GM12892 (cell line): ENCODE measurements at regions not wholly inside any gene's neighbourhood (a gene's known extent, or its start where the extent isn't known, plus 50 kb on each side); places are given as distances from the start of the nearest gene placed in this dataset.

Experiments used
- POLR2A ChIP-seq: IDR thresholded peaks from 2 replicates; pipeline ENCODE4 v1.6.1; 2011; ENCODE audit warnings: low read depth, low read length, control low read depth
- POLR2AphosphoS5 ChIP-seq: IDR thresholded peaks from 2 replicates; pipeline ENCODE4 v1.6.1; 2011; ENCODE audit warnings: low read depth, low read length, control low read depth
- TAF1 ChIP-seq: IDR thresholded peaks from 2 replicates; pipeline ENCODE4 v1.6.1; 2011; ENCODE audit warnings: low read depth, mild to moderate bottlenecking, control low read depth, low read length, borderline replicate concordance

DNA sequence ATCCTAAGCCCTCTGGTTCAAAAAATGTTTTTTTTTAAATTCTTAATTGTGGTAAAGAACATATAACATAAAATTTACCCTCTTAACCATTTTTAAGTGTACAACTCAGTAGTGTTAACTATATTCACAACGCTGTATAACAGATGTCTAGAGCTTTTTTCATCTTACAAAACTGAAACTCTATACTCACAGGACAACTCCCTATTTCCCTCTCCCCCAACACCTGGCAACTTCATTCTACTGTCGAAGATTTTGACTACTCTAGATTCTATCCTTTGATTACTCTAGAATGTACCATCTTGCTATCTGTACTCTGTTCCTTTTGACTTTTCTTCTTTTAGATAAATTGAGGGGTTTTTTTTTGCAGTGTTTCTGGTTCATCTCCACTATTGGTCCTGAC lies 200.4 kb downstream of the KLF12 start:
- TF ChIP-seq POLR2A (no peak), TAF1 (no peak), POLR2AphosphoS5 (no peak)
